Calu3 (cell line): ENCODE measurements at regions not wholly inside any gene's neighbourhood (a gene's known extent, or its start where the extent isn't known, plus 50 kb on each side); places are given as distances from the start of the nearest gene placed in this dataset.

Experiments used
- BruUV-seq: library from RNA; stranded (reverse); fragments of 400-500 nt; replicated peaks from 2 replicates; lab custom pipeline; 2021; lab: Mats Ljungman, UMichigan
- CTCF ChIA-PET: fragments of 300-600 bp; sonication (Branson Sonifier 250); formaldehyde crosslinking; loops from one replicate; lab custom pipeline; 2022; ENCODE audit warnings: antibody characterized with exemption; lab: Charles Lee
- DNase-seq: peaks from one replicate; pipeline ENCODE4 v3.0.0; 2022
- H3K27ac Mint-ChIP-seq: one replicate; pipeline ENCODE4 v1.8.0; 2022; ENCODE audit warnings: mixed read lengths; ENCODE audit not compliant: unreplicated experiment
- H3K27me3 Mint-ChIP-seq: one replicate; pipeline ENCODE4 v1.8.0; 2022; ENCODE audit warnings: mixed read lengths; ENCODE audit not compliant: unreplicated experiment
- H3K36me3 Mint-ChIP-seq: one replicate; pipeline ENCODE4 v1.8.0; 2022; ENCODE audit warnings: mild to moderate bottlenecking, moderate library complexity, mixed read lengths; ENCODE audit not compliant: insufficient read depth, unreplicated experiment
- H3K4me1 Mint-ChIP-seq: one replicate; pipeline ENCODE4 v1.8.0; 2022; ENCODE audit warnings: mild to moderate bottlenecking, low read depth, mixed read lengths; ENCODE audit not compliant: unreplicated experiment
- H3K4me3 Mint-ChIP-seq: one replicate; pipeline ENCODE4 v1.8.0; 2022; ENCODE audit warnings: mild to moderate bottlenecking, low read depth, moderate library complexity, mixed read lengths; ENCODE audit not compliant: unreplicated experiment
- H3K9me3 Mint-ChIP-seq: one replicate; pipeline ENCODE4 v1.8.0; 2022; ENCODE audit warnings: low read depth, mixed read lengths; ENCODE audit not compliant: unreplicated experiment
- CTCF ChIP-seq: fragments of 200-600 bp; IDR thresholded peaks from one replicate; pipeline ENCODE4 v1.8.0; 2022; ENCODE audit warnings: antibody characterized with exemption; ENCODE audit not compliant: unreplicated experiment
- intact Hi-C: fragments of 100-400 bp; cut with micrococcal nuclease; formaldehyde crosslinking; loops from one replicate; pipeline ENCODE4 v1.10.0; 2022; ENCODE audit not compliant: unreplicated experiment

GRCh38 chr3:31213869-31214486, 318.7 kb upstream of the STT3B start:
- CTCF ChIA-PET, result no interaction called here
- H3K36me3 Mint-ChIP-seq, result no peaks in the 10 kb centered on the region
- no TSS peak for BruUV-seq

GRCh38 chr3:31218082-31218481, 314.6 kb upstream of the STT3B start:
- no TSS peak for BruUV-seq

More at GRCh38 chr3:31213869-31214486, 318.7 kb upstream of the STT3B start:
- no peak overlapping the region for H3K27ac Mint-ChIP-seq
- no peak overlapping the region for H3K4me3 Mint-ChIP-seq
- intact Hi-C loops, result no loop called here
- H3K9me3 Mint-ChIP-seq, result no peaks in the 10 kb centered on the region
- DNase-seq, result no peak
- H3K4me1 Mint-ChIP-seq, result no peaks in the 10 kb centered on the region
- TF ChIP-seq CTCF, result no peak
- H3K27me3 Mint-ChIP-seq, result no peaks in the 10 kb centered on the region

GRCh38 chr3:31219131-31219843, 313.4 kb upstream of the STT3B start:
- no peaks in the 10 kb centered on the region for H3K4me1 Mint-ChIP-seq
- no TSS peak for BruUV-seq
- intact Hi-C loops, result no loop called here
- H3K27me3 Mint-ChIP-seq, result no peaks in the 10 kb centered on the region
- H3K9me3 Mint-ChIP-seq, result no peaks in the 10 kb centered on the region
- no peak for TF ChIP-seq CTCF
- CTCF ChIA-PET, result no interaction called here
- no peak for DNase-seq
- no peak overlapping the region for H3K27ac Mint-ChIP-seq
- no peak overlapping the region for H3K4me3 Mint-ChIP-seq
- no peaks in the 10 kb centered on the region for H3K36me3 Mint-ChIP-seq

More at GRCh38 chr3:31218082-31218481, 314.6 kb upstream of the STT3B start:
- Mint-ChIP-seq H3K4me3 (no peak overlapping the region), H3K27ac (no peak overlapping the region), H3K27me3 (no peaks in the 10 kb centered on the region), H3K4me1 (no peaks in the 10 kb centered on the region), H3K36me3 (no peaks in the 10 kb centered on the region), H3K9me3 (no peaks in the 10 kb centered on the region)
- DNase-seq, result no peak
- CTCF ChIA-PET, result no interaction called here
- intact Hi-C loops, result no loop called here
- no peak for TF ChIP-seq CTCF

GRCh38 chr3:31220431-31220830, 312.3 kb upstream of the STT3B start:
- Mint-ChIP-seq H3K27ac (no peak overlapping the region), H3K36me3 (no peaks in the 10 kb centered on the region), H3K4me1 (no peaks in the 10 kb centered on the region), H3K9me3 (no peaks in the 10 kb centered on the region), H3K4me3 (no peak overlapping the region), H3K27me3 (no peaks in the 10 kb centered on the region)
- DNase-seq, result no peak
- BruUV-seq, result no TSS peak
- intact Hi-C loops, result no loop called here
- CTCF ChIA-PET, result no interaction called here
- no peak for TF ChIP-seq CTCF
